ENCODE measurements at regions not wholly inside any gene's neighbourhood (a gene's known extent, or its start where the extent isn't known, plus 50 kb on each side); places are given as distances from the start of the nearest gene placed in this dataset.

DNA sequence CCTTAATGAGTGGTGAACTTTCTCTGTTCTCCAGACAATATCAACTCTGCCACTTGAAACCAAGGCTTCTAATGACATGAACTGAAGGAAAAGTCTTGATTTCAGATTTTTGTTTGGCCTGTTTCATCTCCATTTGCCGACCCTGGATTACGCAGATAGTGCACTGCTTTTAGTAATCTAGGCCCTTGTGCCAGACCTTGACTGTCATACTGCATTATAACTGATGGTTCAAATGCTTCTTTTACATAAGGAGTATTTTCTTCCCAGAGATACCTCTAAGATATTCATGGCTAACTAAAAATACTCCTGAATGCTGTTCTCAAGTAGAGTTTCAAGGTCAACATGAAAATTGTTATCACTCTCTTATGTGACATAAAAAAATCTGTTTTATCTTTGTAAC lies 238.7 kb upstream of the SEMA6A start:
- TF ChIP-seq EZH2phosphoT487 (IDR thresholded peaks at IDR 0.05) (no peak), EZH2 (IDR thresholded peaks at IDR 0.05) (no peak)
- TF ChIP-seq, protein P1, sequence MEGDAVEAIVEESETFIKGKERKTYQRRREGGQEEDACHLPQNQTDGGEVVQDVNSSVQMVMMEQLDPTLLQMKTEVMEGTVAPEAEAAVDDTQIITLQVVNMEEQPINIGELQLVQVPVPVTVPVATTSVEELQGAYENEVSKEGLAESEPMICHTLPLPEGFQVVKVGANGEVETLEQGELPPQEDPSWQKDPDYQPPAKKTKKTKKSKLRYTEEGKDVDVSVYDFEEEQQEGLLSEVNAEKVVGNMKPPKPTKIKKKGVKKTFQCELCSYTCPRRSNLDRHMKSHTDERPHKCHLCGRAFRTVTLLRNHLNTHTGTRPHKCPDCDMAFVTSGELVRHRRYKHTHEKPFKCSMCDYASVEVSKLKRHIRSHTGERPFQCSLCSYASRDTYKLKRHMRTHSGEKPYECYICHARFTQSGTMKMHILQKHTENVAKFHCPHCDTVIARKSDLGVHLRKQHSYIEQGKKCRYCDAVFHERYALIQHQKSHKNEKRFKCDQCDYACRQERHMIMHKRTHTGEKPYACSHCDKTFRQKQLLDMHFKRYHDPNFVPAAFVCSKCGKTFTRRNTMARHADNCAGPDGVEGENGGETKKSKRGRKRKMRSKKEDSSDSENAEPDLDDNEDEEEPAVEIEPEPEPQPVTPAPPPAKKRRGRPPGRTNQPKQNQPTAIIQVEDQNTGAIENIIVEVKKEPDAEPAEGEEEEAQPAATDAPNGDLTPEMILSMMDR (IDR thresholded peaks at IDR 0.05), result no peak

All from neural progenitor cell (in vitro differentiated cells).